ENCODE measurements at regions not wholly inside any gene's neighbourhood (a gene's known extent, or its start where the extent isn't known, plus 50 kb on each side); places are given as distances from the start of the nearest gene placed in this dataset.
A peak's percentile ranks its signal among the peaks of the same experiment; 100 is the strongest.

DNA sequence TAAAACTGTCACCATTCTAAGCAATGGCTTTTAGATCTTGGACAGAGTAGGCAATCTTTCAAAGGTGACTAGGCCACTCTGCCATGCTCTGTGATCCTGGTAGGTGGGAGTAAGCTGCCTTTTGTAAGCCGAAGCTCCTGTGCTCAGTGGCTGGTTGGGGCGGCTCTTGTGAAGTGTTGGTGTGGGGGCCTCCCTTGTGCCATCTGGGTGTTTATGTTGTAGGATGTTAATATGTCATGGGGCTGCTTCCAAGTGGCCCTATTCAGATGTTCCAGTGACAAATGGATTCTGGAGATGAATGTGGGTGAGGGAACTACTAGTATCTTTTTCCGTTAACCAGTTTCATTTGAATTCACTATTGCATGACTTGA lies 116.8 kb upstream of the SPRED2 start:
- Mint-ChIP-seq H3K9me3 (no peaks in the 10 kb centered on the region), H3K27ac (no peak overlapping the region), H3K36me3 (no peaks in the 10 kb centered on the region)
- ATAC-seq (peak; percentile 58 to 82), DNase-seq (ENCODE audit: low spot score in 2 of 2) (no peak)

DNA sequence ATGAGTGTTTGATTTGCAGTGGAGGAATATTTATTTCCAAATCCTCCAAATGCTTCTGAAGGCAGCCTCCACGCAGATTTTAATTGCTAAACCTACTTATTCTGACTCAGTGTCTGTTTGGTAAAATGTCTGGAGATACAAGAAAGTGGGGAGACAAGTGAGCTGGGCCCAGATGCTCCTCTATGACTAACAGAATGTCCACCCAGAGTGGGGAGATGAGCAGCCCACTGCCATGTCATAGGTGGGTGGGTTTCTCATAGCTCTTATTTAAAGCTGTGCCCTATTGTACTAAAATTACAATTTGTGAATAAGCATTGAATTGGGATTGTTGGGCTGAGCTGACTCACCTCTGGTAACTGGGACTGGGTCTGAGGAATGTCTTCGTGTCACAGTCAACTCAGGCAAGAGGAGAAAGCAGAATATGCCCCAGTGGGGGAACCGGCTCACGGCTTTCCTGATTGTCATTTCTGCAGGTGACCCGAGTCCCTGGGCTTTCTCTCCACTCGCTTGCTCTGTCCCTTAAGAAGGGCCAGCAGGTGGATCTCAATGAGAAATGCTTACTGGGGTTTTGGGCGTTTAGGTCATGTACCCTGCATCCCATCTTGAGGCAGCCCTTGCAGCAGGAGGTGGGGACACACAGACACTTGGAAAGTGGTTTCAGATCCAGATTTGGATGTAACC lies 116.3 kb upstream of the SPRED2 start:
- DNase-seq (ENCODE audit: low spot score in 2 of 2) (no peak), ATAC-seq (no peak)
- Mint-ChIP-seq H3K27ac (no peak overlapping the region), H3K9me3 (no peaks in the 10 kb centered on the region), H3K36me3 (no peaks in the 10 kb centered on the region)

DNA sequence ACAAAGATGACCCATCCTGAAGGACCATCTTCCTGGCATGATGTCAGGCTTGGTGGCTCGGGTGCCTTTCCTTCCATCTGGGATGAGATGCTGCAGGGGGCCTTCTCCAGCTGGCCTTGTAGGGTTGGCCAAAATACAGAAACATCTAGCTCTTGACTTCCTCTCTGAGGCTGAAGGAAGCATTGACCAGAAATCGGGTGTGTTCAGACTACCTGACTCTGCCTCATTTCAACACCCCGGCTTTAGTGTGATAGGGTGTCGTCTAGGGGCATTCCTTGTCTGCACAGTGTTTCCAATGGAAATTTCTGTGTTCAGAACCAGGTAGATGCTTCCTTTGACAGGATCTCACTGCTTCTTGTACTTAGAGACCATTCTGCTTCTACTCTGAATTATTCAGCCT lies 115.7 kb upstream of the SPRED2 start:
- DNase-seq (ENCODE audit: low spot score in 2 of 2) (no peak), ATAC-seq (no peak)
- H3K27ac Mint-ChIP-seq, result no peak overlapping the region
- no peaks in the 10 kb centered on the region for H3K36me3 Mint-ChIP-seq
- H3K9me3 Mint-ChIP-seq, result no peaks in the 10 kb centered on the region

DNA sequence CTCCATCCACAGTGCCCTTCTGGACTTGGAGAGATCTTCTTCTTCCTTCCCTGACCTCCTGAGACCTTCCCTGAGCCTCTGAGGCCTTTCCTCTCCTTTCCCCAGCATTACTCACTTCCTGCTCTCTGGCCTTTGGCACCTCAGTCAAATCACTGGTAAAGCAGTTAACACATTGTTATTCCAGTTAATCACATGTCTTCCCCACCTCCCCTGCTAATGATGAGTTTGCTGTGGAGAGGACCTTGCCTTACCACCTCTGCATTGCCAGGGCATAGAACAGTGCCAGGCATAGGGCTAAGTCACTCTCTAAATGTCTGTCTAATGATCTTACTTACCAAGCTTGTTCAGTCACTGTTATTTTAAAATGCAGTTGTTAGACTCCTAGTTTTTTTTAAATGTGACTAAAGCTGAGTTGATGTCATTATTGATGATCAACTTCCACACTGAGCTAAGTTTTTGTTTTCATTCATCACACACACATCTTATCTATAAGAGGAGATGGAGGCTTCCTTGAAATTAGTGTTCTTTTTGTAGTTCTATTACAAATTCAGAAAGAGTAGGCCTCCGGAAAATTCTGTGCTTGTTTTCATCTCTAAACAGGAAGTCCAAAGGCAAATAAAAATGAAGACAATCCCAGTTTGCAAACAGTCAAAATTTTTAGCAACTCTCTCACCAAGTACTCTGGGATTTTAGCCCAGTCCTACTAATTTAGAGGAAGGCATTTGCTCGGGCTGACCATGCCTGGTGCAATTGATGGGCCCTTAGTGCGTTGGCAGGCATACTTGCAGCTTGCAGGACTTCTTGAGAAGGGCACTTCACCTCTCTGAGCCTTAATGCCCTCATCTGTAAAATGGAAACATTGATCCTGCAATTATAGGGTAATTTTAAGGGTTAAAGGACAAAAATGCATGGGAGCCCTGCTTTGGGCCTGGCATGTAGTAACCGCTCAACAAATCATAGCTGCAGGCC lies 113.7 kb upstream of the SPRED2 start:
- Mint-ChIP-seq H3K9me3 (no peaks in the 10 kb centered on the region), H3K36me3 (no peaks in the 10 kb centered on the region), H3K27ac (peak overlapping the region; percentile 2 to 5)
- DNase-seq (ENCODE audit: low spot score in 2 of 2), result no peak
- ATAC-seq, result peak; percentile 37 to 53

DNA sequence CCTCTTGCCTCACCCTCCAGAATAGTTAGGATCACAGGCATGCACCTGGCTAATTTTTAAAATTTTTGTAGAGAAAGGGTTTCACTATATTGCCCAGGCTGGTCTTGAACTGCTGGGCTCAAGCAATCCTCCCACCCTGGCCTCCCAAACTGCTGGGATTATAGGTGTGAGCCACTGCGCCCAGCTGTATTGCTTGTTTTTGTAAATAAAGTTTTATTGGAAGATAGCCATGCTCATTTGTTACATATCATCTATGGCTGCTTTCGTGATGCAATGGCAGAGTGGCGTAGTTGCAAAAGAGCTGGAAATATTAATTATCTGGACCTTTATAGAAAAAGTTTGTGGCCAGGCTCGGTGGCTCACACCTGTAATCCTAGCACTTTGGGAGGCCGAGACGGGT lies 109.4 kb upstream of the SPRED2 start:
- DNase-seq (ENCODE audit: low spot score in 2 of 2) (no peak), ATAC-seq (no peak)
- Mint-ChIP-seq H3K9me3 (no peaks in the 10 kb centered on the region), H3K36me3 (no peaks in the 10 kb centered on the region), H3K27ac (no peak overlapping the region)

DNA sequence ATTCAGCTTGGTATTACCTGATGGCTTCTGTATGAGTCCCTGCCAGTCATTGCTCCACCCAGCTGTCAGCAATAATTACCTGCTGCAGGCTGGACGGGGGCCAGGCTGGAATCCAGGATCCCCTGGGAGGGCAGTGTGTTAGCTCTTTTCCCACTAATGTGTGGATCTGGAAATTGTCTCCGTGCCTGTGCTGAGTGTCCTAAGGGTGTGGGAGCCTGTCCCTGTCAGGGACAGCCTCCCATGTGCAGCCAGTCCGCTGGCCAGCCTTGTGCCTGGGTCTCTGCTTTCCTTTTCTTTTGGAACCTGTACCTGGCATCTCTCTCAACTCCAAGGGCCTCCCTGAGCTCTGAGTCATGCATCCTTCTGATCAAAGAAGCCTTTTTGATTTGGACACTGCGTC lies 107.2 kb upstream of the SPRED2 start:
- H3K9me3 Mint-ChIP-seq, result no peaks in the 10 kb centered on the region
- no peak for ATAC-seq

DNA sequence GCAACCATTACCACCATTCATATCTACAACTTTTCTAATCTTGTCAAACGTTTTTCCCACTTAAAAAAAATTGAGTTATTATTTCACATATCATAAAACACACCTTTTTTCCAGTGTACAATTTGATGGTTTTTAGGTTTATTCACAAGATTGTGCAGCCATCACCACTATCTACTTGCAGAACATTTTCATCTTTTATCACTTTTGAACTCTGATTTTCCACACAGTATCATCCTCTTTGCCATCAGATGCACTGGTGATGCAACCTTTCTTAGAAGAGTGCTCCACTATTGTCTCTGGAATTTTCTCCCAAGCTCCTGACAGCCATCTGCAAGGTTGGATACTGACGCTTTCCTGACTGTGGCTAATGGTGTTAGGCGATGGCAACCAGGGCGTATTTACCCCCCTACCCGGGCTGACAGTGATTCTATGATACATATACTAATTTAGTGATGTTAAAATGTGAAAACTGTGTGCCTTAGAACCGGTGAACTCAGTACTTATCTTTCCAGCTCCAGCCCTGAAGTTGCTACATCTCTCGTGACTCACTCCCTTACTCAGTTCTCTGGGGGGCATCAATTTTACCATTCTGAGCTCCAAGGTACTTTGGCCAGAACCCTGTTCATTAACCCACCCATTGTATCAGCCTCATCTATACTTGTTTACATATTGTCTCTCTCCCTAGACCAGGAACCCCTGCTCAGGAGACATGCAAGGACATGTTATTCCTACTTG lies 105.4 kb upstream of the SPRED2 start:
- ATAC-seq (no peak), DNase-seq (ENCODE audit: low spot score in 2 of 2) (no peak)
- Mint-ChIP-seq H3K36me3 (no peaks in the 10 kb centered on the region), H3K27ac (peak overlapping the region in 1 of 2 donors; percentile 26), H3K9me3 (no peaks in the 10 kb centered on the region)

More for the DNA sequence above, 107.2 kb upstream of the SPRED2 start:
- Mint-ChIP-seq H3K27ac (no peak overlapping the region), H3K36me3 (no peaks in the 10 kb centered on the region)
- DNase-seq (ENCODE audit: low spot score in 2 of 2), result no peak

DNA sequence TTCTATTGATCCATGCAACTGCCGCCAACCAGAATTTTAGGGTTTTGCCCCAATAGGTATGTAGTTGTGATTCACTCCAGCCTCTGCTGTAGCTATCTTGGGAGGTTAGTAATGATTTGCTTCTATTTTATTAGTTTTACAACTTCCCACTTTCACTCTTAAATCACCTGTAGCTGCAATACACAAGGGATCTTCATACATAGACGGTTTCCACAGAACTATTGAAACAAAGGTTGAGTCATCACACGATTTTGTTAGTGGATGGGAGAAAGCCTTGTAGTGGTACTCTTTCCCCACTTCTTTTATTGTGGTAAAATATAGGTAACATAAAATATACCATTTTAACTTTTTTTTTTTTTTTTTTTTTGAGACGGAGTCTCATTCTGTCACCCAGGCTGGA lies 104.2 kb upstream of the SPRED2 start:
- peak; percentile 59 to 75 for ATAC-seq
- Mint-ChIP-seq H3K36me3 (no peaks in the 10 kb centered on the region), H3K9me3 (no peaks in the 10 kb centered on the region), H3K27ac (no peak overlapping the region)
- DNase-seq (ENCODE audit: low spot score in 2 of 2), result no peak

DNA sequence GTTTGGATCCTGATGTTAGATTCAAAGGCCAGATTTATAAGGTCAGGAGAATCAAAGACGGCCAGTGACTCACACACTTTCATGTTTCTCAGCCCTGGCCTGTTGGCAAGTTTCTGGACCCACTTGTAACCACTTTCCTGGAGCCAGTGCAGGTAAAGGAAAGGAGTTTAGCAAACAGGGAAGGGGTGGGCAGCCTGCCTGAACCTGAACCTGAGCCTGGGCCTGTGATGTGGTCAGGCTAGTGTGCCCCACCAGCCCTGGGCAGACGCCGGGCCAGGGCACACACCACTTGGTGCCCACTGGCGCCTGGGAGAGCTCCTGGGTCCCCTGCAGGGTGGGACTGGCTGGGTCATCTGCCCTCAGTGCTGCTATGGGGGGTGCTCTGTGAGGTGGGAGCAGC lies 100.5 kb upstream of the SPRED2 start:
- Mint-ChIP-seq H3K27ac (no peak overlapping the region), H3K9me3 (no peaks in the 10 kb centered on the region), H3K36me3 (no peaks in the 10 kb centered on the region)
- DNase-seq (ENCODE audit: low spot score in 2 of 2) (no peak), ATAC-seq (no peak)

DNA sequence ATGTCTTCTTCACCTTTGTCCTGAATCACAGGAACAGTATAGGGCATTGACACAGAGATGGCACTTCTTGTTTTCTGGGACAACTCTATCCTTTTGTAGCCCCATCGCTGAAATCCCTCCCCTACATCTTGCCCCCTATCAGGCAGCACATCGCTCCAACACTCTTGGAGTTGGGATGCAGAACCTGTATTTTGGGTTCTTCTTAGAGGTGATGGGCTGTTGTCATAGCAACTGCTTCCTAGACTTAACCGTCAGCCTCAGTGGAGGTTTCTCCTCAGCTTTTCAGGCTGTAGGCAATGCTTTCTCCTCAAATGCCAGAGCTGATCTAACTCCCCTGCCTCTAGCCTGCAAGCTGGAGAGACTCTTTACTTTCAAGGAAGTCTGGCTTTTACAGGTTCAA lies 99.9 kb upstream of the SPRED2 start:
- no peaks in the 10 kb centered on the region for H3K9me3 Mint-ChIP-seq
- H3K27ac Mint-ChIP-seq, result no peak overlapping the region
- DNase-seq (ENCODE audit: low spot score in 2 of 2) (no peak), ATAC-seq (no peak)
- H3K36me3 Mint-ChIP-seq, result no peaks in the 10 kb centered on the region

DNA sequence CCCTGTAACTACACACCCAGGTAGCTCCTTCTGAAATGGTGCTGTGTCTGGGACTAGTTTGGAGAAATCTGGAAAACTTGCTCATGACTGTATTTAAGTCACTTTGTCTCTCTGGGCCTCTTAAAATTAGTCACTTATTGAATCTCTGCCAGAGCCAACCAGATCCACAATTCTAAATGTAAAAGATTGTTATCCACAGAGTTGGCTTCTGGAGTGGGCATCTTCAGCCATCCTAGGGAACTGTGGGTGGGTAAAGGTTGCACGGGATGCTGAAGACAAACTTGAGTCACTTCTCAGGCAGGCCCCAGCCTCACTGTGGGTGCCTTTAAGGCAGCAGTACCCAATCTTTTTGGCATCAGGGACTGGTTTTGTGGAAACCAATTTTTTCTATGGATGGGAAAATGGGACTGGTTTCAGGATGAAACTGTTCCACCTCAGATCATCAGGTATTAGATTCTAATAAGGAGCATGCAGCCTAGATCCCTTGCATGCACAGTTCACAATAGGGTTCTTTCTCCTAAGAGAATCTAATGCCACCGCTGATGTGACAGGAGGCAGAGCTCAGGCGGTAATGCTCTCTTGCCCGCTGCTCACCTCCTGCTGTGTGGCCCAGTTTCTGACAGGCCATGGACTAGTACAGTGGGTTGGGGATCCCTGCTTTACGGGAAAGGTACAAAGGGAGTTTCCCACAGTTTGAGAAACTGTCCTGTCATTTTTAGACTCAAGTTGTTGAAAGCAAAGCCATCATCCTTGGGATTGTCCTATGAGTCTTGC lies 98.3 kb upstream of the SPRED2 start:
- H3K36me3 Mint-ChIP-seq, result no peaks in the 10 kb centered on the region
- ATAC-seq (no peak), DNase-seq (ENCODE audit: low spot score in 2 of 2) (no peak)
- no peak overlapping the region for H3K27ac Mint-ChIP-seq
- H3K9me3 Mint-ChIP-seq, result no peaks in the 10 kb centered on the region

DNA sequence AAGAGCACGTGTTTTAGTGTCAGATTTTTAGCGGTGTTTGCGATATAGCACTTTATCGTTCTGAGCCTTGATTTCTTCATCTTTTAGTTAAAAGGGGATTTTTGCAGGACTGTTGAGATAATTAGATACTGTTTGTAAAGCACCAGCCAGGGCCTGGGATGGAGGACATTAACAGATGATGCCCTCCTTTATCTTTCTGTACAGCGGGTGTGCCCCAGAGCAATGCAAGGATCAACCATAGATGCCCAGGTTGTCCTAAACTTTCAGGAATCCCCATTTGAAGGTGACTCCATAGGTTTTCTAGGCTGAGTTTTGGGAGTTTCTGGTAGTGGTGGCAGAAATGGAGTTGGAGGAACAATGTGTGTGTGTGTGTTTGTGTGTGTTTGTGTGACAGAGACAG lies 97.0 kb upstream of the SPRED2 start:
- Mint-ChIP-seq H3K36me3 (no peaks in the 10 kb centered on the region), H3K9me3 (no peaks in the 10 kb centered on the region), H3K27ac (no peak overlapping the region)
- DNase-seq (ENCODE audit: low spot score in 2 of 2), result no peak
- ATAC-seq, result no peak

DNA sequence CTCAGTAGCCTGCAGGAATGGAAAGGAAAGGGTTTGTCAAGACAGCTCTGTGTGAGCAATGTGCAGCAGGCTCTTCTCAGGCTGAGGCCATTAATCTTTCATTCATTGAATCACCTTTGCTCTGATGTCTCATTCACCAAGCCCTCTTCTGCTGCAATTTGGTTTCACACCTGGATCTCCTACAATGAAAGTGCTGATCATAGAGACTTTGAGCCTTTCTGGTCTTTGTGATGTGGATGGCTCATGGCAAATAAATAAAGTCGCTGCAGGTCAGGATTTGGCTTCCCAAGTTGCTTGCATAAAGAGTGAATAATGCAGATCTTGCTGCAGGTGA lies 95.8 kb upstream of the SPRED2 start:
- H3K36me3 Mint-ChIP-seq, result no peaks in the 10 kb centered on the region
- ATAC-seq, result no peak
- peaks cover 0 to 3% of the 10 kb centered on the region in 2 donors for H3K9me3 Mint-ChIP-seq
- DNase-seq (ENCODE audit: low spot score in 2 of 2), result no peak
- no peak overlapping the region for H3K27ac Mint-ChIP-seq

DNA sequence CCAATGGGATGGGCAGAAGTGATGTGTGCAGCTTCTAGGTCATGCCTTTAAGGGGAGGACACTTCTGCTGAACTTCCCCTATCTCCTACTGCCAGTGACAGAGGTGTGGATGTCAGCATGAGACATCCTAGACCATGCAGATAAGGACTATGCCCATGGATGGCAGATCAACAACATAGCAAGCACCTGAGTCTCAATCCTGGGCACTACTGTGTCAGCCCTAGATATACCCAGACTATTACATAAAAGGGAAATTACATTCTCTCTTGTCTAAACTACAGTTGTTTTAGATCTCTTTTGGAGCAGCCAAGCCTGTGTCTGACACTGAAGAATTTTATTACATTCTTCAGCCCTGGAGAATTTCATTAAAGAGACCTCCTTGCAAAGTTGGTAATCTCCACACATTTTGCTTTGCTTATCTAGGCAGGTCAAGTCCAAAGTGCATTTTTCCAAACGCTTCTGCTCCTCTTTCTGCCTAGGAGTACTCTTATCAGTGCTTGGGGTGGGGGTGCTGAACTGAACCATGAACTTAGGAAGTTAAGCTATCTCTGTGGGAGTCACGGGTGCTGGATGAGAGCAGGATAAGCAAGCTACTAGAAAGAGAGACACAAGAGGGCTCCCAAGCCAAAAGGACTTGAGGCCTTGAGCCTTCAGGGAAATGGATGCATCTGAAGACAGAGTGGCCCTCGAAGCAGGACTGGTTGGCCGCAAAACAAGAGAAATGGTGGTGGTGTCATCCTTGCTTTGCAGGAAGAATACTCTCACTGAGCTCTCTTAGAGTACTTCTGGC lies 95.2 kb upstream of the SPRED2 start:
- Mint-ChIP-seq H3K36me3 (no peaks in the 10 kb centered on the region), H3K27ac (no peak overlapping the region), H3K9me3 (peaks cover 0 to 5% of the 10 kb centered on the region in 2 donors)
- DNase-seq (ENCODE audit: low spot score in 2 of 2) (no peak), ATAC-seq (no peak)

DNA sequence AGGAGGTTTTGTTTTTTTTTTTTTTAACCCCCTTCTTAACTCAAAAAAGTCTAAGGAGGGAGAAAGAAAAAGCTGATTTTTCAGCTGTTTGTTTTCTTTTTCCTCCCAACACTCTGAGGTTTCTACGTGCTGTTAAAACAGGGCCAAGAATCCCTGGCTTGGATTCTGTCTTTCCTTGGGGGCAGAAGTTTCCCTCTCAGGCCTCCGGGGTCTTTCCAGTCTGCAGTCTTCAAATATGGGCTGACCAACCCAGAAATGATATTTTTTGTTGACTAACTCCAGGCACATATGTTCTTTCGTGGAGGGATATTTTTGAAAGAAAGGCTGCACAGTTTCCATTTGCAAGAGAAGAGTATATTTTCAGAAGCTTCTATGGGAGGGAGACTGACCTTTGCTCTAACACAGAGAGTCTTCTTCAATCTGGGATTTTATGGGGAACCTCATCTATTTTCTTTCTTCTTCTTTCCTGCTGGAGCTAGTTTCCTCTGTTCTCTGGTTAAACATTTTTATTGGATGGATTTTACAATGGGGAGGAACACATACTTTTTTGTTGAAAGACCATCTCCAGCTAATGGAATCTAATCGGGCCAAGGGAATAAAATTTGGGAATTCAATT lies 93.3 kb upstream of the SPRED2 start:
- Mint-ChIP-seq H3K36me3 (no peaks in the 10 kb centered on the region), H3K9me3 (peaks cover 0 to 5% of the 10 kb centered on the region in 2 donors), H3K27ac (no peak overlapping the region)
- DNase-seq (ENCODE audit: low spot score in 2 of 2) (no peak), ATAC-seq (no peak)

DNA sequence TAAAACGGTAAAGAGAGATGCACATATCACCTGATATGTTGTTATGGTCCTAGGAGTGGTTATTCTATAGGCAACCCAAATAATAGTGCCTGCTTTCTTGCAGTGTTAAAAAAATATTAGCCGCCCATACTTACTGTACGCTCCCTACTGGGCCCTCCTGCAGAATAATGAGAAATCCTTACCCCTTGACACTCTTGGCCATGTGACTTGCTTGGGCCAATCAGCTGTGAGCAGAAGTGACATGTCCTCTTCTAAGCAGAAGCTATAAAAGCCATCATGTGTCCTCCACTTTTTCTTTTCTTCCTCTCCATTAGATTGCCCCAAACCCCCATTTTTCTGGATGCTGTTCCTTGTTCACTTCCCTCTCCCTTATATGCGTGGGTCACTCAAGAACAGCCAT lies 90.5 kb upstream of the SPRED2 start:
- Mint-ChIP-seq H3K27ac (no peak overlapping the region), H3K36me3 (no peaks in the 10 kb centered on the region), H3K9me3 (peaks cover 0 to 5% of the 10 kb centered on the region in 2 donors)
- ATAC-seq, result no peak
- no peak for DNase-seq (ENCODE audit: low spot score in 2 of 2)

Measured in activated naive CD4-positive, alpha-beta T cell treated with anti-CD3 and anti-CD28 coated beads, Interleukin-2, amount 50 U/mL, for 72 hours (primary cell).